ENCODE measurements at regions not wholly inside any gene's neighbourhood (a gene's known extent, or its start where the extent isn't known, plus 50 kb on each side); places are given as distances from the start of the nearest gene placed in this dataset.

DNA sequence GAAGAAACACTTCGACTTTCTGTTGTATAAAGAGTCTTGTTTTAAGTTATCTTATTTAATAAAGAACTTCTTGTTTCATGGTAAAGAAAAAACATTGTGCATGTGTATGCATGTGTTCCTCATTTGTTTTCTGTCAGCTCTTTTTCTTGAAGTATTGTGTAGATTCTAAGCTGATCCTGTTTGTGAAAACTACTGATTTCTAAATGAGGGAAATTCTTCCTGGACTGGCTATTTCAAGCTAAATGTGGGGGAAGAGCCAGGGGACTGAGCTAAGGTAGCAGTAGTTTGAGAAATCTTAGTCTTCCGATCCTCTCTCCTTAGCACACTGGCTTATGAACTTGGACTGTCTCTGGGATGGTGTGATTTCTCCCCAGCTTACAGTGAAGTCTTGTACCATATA is 56.4 kb upstream of the RBMS1 start:
- no peak for DNase-seq (ENCODE audit: extremely low read depth, low read depth)
- no peak for TF ChIP-seq CTCF (IDR thresholded peaks at IDR 0.05; ENCODE audit: low read depth, low read length)

DNA sequence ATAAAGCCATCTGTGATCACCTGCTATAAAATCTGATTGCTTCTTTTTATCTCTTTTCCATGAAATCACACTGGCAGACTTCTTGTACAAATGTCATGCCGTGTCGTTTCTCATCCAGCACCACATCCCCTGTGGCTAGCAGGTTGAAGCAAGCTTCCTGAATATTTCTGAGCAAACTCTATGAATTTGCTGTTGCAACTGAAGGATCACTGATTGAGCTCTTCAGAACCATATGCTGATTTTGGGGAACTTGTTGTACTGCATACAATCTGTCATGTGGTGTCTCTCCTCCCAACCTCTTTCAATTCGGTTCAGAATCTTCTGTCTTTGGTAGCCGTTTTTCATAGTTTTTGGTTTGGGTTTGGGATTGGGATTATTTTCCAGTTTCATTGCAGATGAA is 57.7 kb upstream of the RBMS1 start:
- no peak for DNase-seq (ENCODE audit: extremely low read depth, low read depth)
- no peak for TF ChIP-seq CTCF (IDR thresholded peaks at IDR 0.05; ENCODE audit: low read depth, low read length)

DNA sequence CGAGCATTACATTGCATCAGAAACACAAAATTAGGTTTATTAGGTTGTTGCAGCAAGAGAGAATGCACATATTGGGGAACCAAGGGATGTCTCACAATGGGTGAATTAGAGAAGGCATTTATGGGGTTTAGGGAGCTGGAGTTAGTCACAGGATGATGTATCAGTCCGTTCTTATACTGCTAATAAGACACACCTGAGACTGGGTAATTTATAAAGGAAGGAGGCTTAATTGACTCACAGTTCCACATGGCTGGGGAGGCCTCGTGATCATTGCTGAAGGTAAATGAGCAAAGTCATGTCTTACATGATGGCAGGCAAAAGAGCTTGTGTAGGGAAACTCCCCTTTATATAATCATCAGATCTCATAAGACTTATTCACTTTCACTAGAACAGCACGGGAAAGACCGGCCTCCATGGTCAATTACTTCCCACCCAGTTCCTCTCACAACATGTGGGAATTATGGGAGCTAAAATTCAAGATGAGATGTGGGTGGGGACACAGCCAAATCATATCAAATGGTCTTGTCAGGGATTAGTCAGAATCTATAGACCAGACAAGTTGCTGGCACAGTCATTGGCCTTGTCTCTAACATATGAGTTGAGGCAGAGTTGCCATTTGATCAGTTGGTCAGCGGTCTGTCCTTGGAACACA is 61.9 kb upstream of the RBMS1 start:
- TF ChIP-seq CTCF (IDR thresholded peaks at IDR 0.05; ENCODE audit: low read depth, low read length) = no peak
- DNase-seq (ENCODE audit: extremely low read depth, low read depth) = no peak

DNA sequence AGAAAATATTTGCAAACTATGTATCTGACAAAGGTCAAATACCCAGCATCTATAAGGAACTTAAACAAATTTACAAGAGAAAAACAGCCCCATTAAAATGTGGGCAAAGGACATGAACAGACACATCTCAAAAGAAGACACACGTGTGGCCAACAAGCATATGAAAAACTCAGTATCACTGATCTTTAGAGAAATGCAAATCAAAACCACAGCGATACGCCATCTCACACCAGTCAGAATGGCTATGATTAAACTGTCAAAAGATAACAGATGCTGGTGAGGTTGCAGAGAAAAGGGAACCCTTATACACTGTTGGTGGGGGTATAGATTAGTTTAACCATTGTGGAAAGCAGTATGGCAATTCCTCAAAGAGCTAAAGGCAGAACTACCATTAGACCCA is 64.3 kb upstream of the RBMS1 start:
- no peak for TF ChIP-seq CTCF (IDR thresholded peaks at IDR 0.05; ENCODE audit: low read depth, low read length)
- no peak for DNase-seq (ENCODE audit: extremely low read depth, low read depth)

- TF ChIP-seq CTCF (IDR thresholded peaks at IDR 0.05; ENCODE audit: low read depth, low read length) = no peak
- DNase-seq (ENCODE audit: extremely low read depth, low read depth) = no peak
Measured at GRCh38 chr2:160558531-160558930, 64.9 kb upstream of the RBMS1 start.

GRCh38 chr2:160561551-160562295 is 68.1 kb upstream of the RBMS1 start:
- DNase-seq (ENCODE audit: extremely low read depth, low read depth) = peak; percentile 32
- no peak for TF ChIP-seq CTCF (IDR thresholded peaks at IDR 0.05; ENCODE audit: low read depth, low read length)

DNA sequence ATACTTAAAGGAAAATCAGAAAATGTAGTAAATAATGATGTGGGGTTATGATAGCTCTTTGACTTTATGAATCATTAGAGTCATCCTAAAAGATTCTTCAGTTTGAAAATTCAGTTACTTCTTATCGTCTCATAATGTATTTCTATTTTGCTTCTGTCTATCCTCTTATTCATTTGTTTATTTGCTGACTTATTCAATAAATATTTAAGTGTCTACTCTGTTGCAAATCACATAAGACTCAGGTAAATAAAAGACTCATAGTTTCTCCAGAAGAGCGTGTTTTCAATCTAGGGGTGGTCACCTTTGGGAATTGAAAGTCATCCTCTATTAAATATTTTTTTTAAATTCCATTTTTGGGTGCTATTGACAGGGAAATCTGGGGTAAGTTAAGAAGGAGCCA is 69.1 kb upstream of the RBMS1 start:
- DNase-seq (ENCODE audit: extremely low read depth, low read depth) = no peak

More for the DNA sequence above, 69.1 kb upstream of the RBMS1 start:
- no peak for TF ChIP-seq CTCF (IDR thresholded peaks at IDR 0.05; ENCODE audit: low read depth, low read length)
